Activated T-cell treated with anti-CD3 and anti-CD28 coated beads, Interleukin-2, amount 50 U/mL, for 72 hours (primary cell): ENCODE measurements at regions not wholly inside any gene's neighbourhood (a gene's known extent, or its start where the extent isn't known, plus 50 kb on each side); places are given as distances from the start of the nearest gene placed in this dataset.
A peak's percentile ranks its signal among the peaks of the same experiment; 100 is the strongest.

Experiments
- ATAC-seq, 2 donors: fragments of 150-1000 bp; cut with Tn5 transposase; replicated peaks in 1 of 2; 2 replicates each; pipeline ENCODE4 v1.10.0; 2021; ENCODE audit warnings: moderate library complexity in 2 of 2, mild to moderate bottlenecking in 1 of 2
- DNase-seq, 2 donors: peaks; one replicate each; pipeline ENCODE4 v3.0.0; 2021 to 2022; ENCODE audit warnings: mixed read lengths in 1 of 2
- H3K27ac Mint-ChIP-seq: one replicate; pipeline ENCODE4 v1.8.0; 2022; ENCODE audit warnings: mild to moderate bottlenecking, moderate library complexity, mixed read lengths
- H3K27me3 Mint-ChIP-seq: one replicate; pipeline ENCODE4 v1.8.0; 2022; ENCODE audit warnings: low read depth, mixed read lengths
- H3K36me3 Mint-ChIP-seq, 2 donors: one replicate each; pipeline ENCODE4 v1.8.0; 2022; ENCODE audit warnings: mixed read lengths in 2 of 2, mild to moderate bottlenecking in 1 of 2; ENCODE audit not compliant: insufficient read depth in 2 of 2
- H3K4me1 Mint-ChIP-seq: one replicate; pipeline ENCODE4 v1.8.0; 2022; ENCODE audit warnings: low read depth, mixed read lengths
- H3K4me3 Mint-ChIP-seq, 2 donors: one replicate each; pipeline ENCODE4 v1.8.0; 2022; ENCODE audit warnings: mild to moderate bottlenecking in 2 of 2, mixed read lengths in 2 of 2, moderate library complexity in 2 of 2
- H3K9me3 Mint-ChIP-seq, 2 donors: one replicate each; pipeline ENCODE4 v1.8.0; 2022; ENCODE audit warnings: mixed read lengths in 2 of 2

GRCh38 chr12:47554046-47554653 lies 151.7 kb downstream of the RPAP3 start:
- Mint-ChIP-seq H3K36me3 (peaks cover 3 to 12% of the 10 kb centered on the region in 2 donors), H3K27me3 (no peaks in the 10 kb centered on the region), H3K9me3 (peaks cover 10 to 11% of the 10 kb centered on the region in 2 donors), H3K4me3 (no peak overlapping the region), H3K27ac (peak overlapping the region; percentile 13), H3K4me1 (peaks cover 16% of the 10 kb centered on the region)
- ATAC-seq (no peak), DNase-seq (no peak)

GRCh38 chr12:47553266-47553665 lies 152.6 kb downstream of the RPAP3 start:
- H3K36me3 Mint-ChIP-seq: peaks cover 3 to 12% of the 10 kb centered on the region in 2 donors
- ATAC-seq (no peak), DNase-seq (no peak)
- H3K27ac Mint-ChIP-seq: no peak overlapping the region
- H3K27me3 Mint-ChIP-seq: no peaks in the 10 kb centered on the region
- peaks cover 10 to 11% of the 10 kb centered on the region in 2 donors for H3K9me3 Mint-ChIP-seq
- H3K4me1 Mint-ChIP-seq: peaks cover 14% of the 10 kb centered on the region
- H3K4me3 Mint-ChIP-seq: no peak overlapping the region

GRCh38 chr12:47551426-47551851 lies 154.4 kb downstream of the RPAP3 start:
- no peak for ATAC-seq
- no peak for DNase-seq
- Mint-ChIP-seq H3K4me3 (no peak overlapping the region), H3K27me3 (no peaks in the 10 kb centered on the region), H3K27ac (no peak overlapping the region), H3K4me1 (peaks cover 24% of the 10 kb centered on the region), H3K9me3 (peaks cover 10 to 11% of the 10 kb centered on the region in 2 donors), H3K36me3 (peaks cover 3 to 12% of the 10 kb centered on the region in 2 donors)

GRCh38 chr12:47549258-47549657 lies 156.6 kb downstream of the RPAP3 start:
- peaks cover 10% of the 10 kb centered on the region in 2 donors for H3K9me3 Mint-ChIP-seq
- H3K36me3 Mint-ChIP-seq: peaks cover 3 to 10% of the 10 kb centered on the region in 2 donors
- peak in 1 of 2 donors; percentile 25 for ATAC-seq
- H3K4me3 Mint-ChIP-seq: no peak overlapping the region
- peaks cover 32% of the 10 kb centered on the region for H3K4me1 Mint-ChIP-seq
- no peaks in the 10 kb centered on the region for H3K27me3 Mint-ChIP-seq
- DNase-seq: peak; percentile 19 to 20
- no peak overlapping the region for H3K27ac Mint-ChIP-seq

GRCh38 chr12:47548401-47548800 lies 157.4 kb downstream of the RPAP3 start:
- H3K4me1 Mint-ChIP-seq: peaks cover 28% of the 10 kb centered on the region
- no peak for ATAC-seq
- H3K4me3 Mint-ChIP-seq: no peak overlapping the region
- no peak for DNase-seq
- peaks cover 3 to 6% of the 10 kb centered on the region in 2 donors for H3K36me3 Mint-ChIP-seq
- H3K27ac Mint-ChIP-seq: no peak overlapping the region
- no peaks in the 10 kb centered on the region for H3K27me3 Mint-ChIP-seq
- H3K9me3 Mint-ChIP-seq: peaks cover 6 to 7% of the 10 kb centered on the region in 2 donors

GRCh38 chr12:47547077-47547476 lies 158.8 kb downstream of the RPAP3 start:
- Mint-ChIP-seq H3K4me3 (no peak overlapping the region), H3K27me3 (no peaks in the 10 kb centered on the region), H3K4me1 (peaks cover 28% of the 10 kb centered on the region), H3K27ac (no peak overlapping the region), H3K9me3 (peaks cover 2% of the 10 kb centered on the region in 2 donors), H3K36me3 (peaks cover 0 to 3% of the 10 kb centered on the region in 2 donors)
- DNase-seq (no peak), ATAC-seq (no peak)

- Mint-ChIP-seq H3K4me3 (no peak overlapping the region), H3K27ac (no peak overlapping the region), H3K36me3 (peaks cover 0 to 2% of the 10 kb centered on the region in 2 donors), H3K9me3 (peaks cover 0 to 2% of the 10 kb centered on the region in 2 donors), H3K4me1 (peaks cover 28% of the 10 kb centered on the region), H3K27me3 (no peaks in the 10 kb centered on the region)
- DNase-seq: no peak
- no peak for ATAC-seq
These were observed 159.8 kb downstream of the RPAP3 start for GRCh38 chr12:47545938-47546609.

- Mint-ChIP-seq H3K4me1 (peaks cover 6% of the 10 kb centered on the region), H3K9me3 (peaks cover 8 to 11% of the 10 kb centered on the region in 2 donors), H3K4me3 (no peak overlapping the region), H3K27me3 (no peaks in the 10 kb centered on the region), H3K36me3 (peaks cover 6 to 10% of the 10 kb centered on the region in 2 donors), H3K27ac (no peak overlapping the region)
- ATAC-seq (no peak), DNase-seq (no peak)
These were observed 171.1 kb downstream of the RPAP3 start for GRCh38 chr12:47534695-47535094.

GRCh38 chr12:47530050-47530449 lies 175.8 kb downstream of the RPAP3 start:
- ATAC-seq (no peak), DNase-seq (no peak)
- H3K27me3 Mint-ChIP-seq: no peaks in the 10 kb centered on the region
- H3K27ac Mint-ChIP-seq: no peak overlapping the region
- peaks cover 8 to 19% of the 10 kb centered on the region in 2 donors for H3K36me3 Mint-ChIP-seq
- no peak overlapping the region for H3K4me3 Mint-ChIP-seq
- H3K9me3 Mint-ChIP-seq: peaks cover 17 to 19% of the 10 kb centered on the region in 2 donors
- H3K4me1 Mint-ChIP-seq: no peaks in the 10 kb centered on the region

- Mint-ChIP-seq H3K9me3 (peaks cover 17 to 19% of the 10 kb centered on the region in 2 donors), H3K27ac (no peak overlapping the region)
- DNase-seq: no peak
These were observed 178.0 kb downstream of the RPAP3 start for GRCh38 chr12:47527816-47528215.

GRCh38 chr12:47520029-47520428 lies 185.8 kb downstream of the RPAP3 start:
- Mint-ChIP-seq H3K27me3 (no peaks in the 10 kb centered on the region), H3K4me1 (no peaks in the 10 kb centered on the region), H3K9me3 (peaks cover 12 to 18% of the 10 kb centered on the region in 2 donors), H3K36me3 (peaks cover 7 to 13% of the 10 kb centered on the region in 2 donors), H3K4me3 (no peak overlapping the region), H3K27ac (no peak overlapping the region)
- DNase-seq (no peak), ATAC-seq (no peak)

More at GRCh38 chr12:47527816-47528215, 178.0 kb downstream of the RPAP3 start:
- Mint-ChIP-seq H3K4me3 (no peak overlapping the region), H3K36me3 (peaks cover 8 to 19% of the 10 kb centered on the region in 2 donors), H3K27me3 (no peaks in the 10 kb centered on the region), H3K4me1 (no peaks in the 10 kb centered on the region)
- ATAC-seq: no peak

GRCh38 chr12:47517122-47517521 lies 188.7 kb downstream of the RPAP3 start:
- ATAC-seq (no peak), DNase-seq (no peak)
- no peaks in the 10 kb centered on the region for H3K4me1 Mint-ChIP-seq
- H3K27me3 Mint-ChIP-seq: no peaks in the 10 kb centered on the region
- peaks cover 21 to 25% of the 10 kb centered on the region in 2 donors for H3K9me3 Mint-ChIP-seq
- H3K4me3 Mint-ChIP-seq: no peak overlapping the region
- no peak overlapping the region for H3K27ac Mint-ChIP-seq
- peaks cover 16 to 23% of the 10 kb centered on the region in 2 donors for H3K36me3 Mint-ChIP-seq

GRCh38 chr12:47509398-47509851 lies 196.4 kb downstream of the RPAP3 start:
- H3K27me3 Mint-ChIP-seq: no peaks in the 10 kb centered on the region
- H3K36me3 Mint-ChIP-seq: peaks cover 9 to 12% of the 10 kb centered on the region in 2 donors
- ATAC-seq (no peak), DNase-seq (no peak)
- peaks cover 14% of the 10 kb centered on the region for H3K4me1 Mint-ChIP-seq
- peaks cover 7 to 12% of the 10 kb centered on the region in 2 donors for H3K9me3 Mint-ChIP-seq
- no peak overlapping the region for H3K4me3 Mint-ChIP-seq
- no peak overlapping the region for H3K27ac Mint-ChIP-seq
